ENCODE measurements at regions not wholly inside any gene's neighbourhood (a gene's known extent, or its start where the extent isn't known, plus 50 kb on each side); places are given as distances from the start of the nearest gene placed in this dataset.

- no peak for TF ChIP-seq CTCF (IDR thresholded peaks at IDR 0.05; ENCODE audit: low read depth, low read length)
- TF ChIP-seq POLR2A (IDR thresholded peaks at IDR 0.05; ENCODE audit: extremely low read depth, insufficient read length), result no peak
- no peak for TF ChIP-seq MYC (IDR thresholded peaks at IDR 0.05; ENCODE audit: low read depth, low read length)
Observed at GRCh38 chr5:119897537-119898370, 268.4 kb downstream of the FAM170A start.

Measured in NB4 (cell line).